Caki2 (cell line): ENCODE measurements at regions not wholly inside any gene's neighbourhood (a gene's known extent, or its start where the extent isn't known, plus 50 kb on each side); places are given as distances from the start of the nearest gene placed in this dataset.

Experiments used
- DNase-seq: peaks from one replicate; pipeline ENCODE4 v3.0.0-alpha.2; 2015; ENCODE audit warnings: low read depth
- in situ Hi-C: cut with HindIII; loops from 2 replicates; pipeline ENCODE4 v1.10.0; 2016; ENCODE audit warnings: low sequenced_read_pairs, low pct_unique_long_range_greater_than_20kb, mixed read lengths

- in situ Hi-C loops = no loop called here
Measured at GRCh38 chr2:143903172-143903856, 616.6 kb downstream of the ZEB2 start.

GRCh38 chr2:143901185-143901842 is 618.6 kb downstream of the ZEB2 start:
- DNase-seq = peak; percentile 21

More at GRCh38 chr2:143903172-143903856, 616.6 kb downstream of the ZEB2 start:
- DNase-seq = no peak

GRCh38 chr2:143899987-143900386 is 619.9 kb downstream of the ZEB2 start:
- no peak for DNase-seq
- in situ Hi-C loops = no loop called here

More at GRCh38 chr2:143901185-143901842, 618.6 kb downstream of the ZEB2 start:
- in situ Hi-C loops = no loop called here

GRCh38 chr2:143893371-143893770 is 626.5 kb downstream of the ZEB2 start:
- in situ Hi-C loops = no loop called here
- no peak for DNase-seq

- DNase-seq = no peak
- in situ Hi-C loops = no loop called here
Measured at GRCh38 chr2:143891879-143892308, 628.0 kb downstream of the ZEB2 start.

- in situ Hi-C loops = no loop called here
- no peak for DNase-seq
Measured at GRCh38 chr2:143890798-143891197, 629.1 kb downstream of the ZEB2 start.

GRCh38 chr2:143889216-143889615 is 630.7 kb downstream of the ZEB2 start:
- no peak for DNase-seq
- in situ Hi-C loops = no loop called here

GRCh38 chr2:143885461-143885860 is 634.5 kb downstream of the ZEB2 start:
- in situ Hi-C loops = no loop called here
- no peak for DNase-seq

GRCh38 chr2:143881246-143881645 is 638.7 kb downstream of the ZEB2 start:
- DNase-seq = no peak
- in situ Hi-C loops = no loop called here

GRCh38 chr2:143877876-143878530 is 641.9 kb downstream of the ZEB2 start:
- DNase-seq = no peak
- in situ Hi-C loops = no loop called here

- in situ Hi-C loops = no loop called here
Measured at GRCh38 chr2:143877056-143877455, 642.9 kb downstream of the ZEB2 start.

GRCh38 chr2:143875295-143876233 is 644.4 kb downstream of the ZEB2 start:
- DNase-seq = no peak
- in situ Hi-C loops = no loop called here

More at GRCh38 chr2:143877056-143877455, 642.9 kb downstream of the ZEB2 start:
- no peak for DNase-seq

- in situ Hi-C loops = no loop called here
- DNase-seq = no peak
Measured at GRCh38 chr2:143873886-143874285, 646.0 kb downstream of the ZEB2 start.

- in situ Hi-C loops = no loop called here
- no peak for DNase-seq
Measured at GRCh38 chr2:143870696-143871095, 649.2 kb downstream of the ZEB2 start.

- no peak for DNase-seq
- in situ Hi-C loops = no loop called here
Measured at GRCh38 chr2:143856978-143857377, 662.9 kb downstream of the ZEB2 start.

- DNase-seq = no peak
- in situ Hi-C loops = no loop called here
Measured at GRCh38 chr2:143852759-143853158, 667.2 kb downstream of the ZEB2 start.

GRCh38 chr2:143850084-143850483 is 669.8 kb downstream of the ZEB2 start:
- no peak for DNase-seq
- in situ Hi-C loops = no loop called here

- in situ Hi-C loops = no loop called here
Measured at GRCh38 chr2:143847257-143847656, 672.7 kb downstream of the ZEB2 start.

More at GRCh38 chr2:143847257-143847656, 672.7 kb downstream of the ZEB2 start:
- DNase-seq = no peak
